Stomach (tissue), 8 donors: ENCODE measurements at regions not wholly inside any gene's neighbourhood (a gene's known extent, or its start where the extent isn't known, plus 50 kb on each side); places are given as distances from the start of the nearest gene placed in this dataset.

Experiments used
- DNase-seq, 2 donors: peaks; one replicate each; pipeline versions ENCODE4 v3.0.0 to v3.0.0-alpha.2; 2013 to 2019
- H3K27ac ChIP-seq, 5 donors: fragments of 200-600 bp in 4 of 5; sonication (generic) in 4 of 5; one replicate each; pipeline ENCODE4 v1.5.1; 2013 to 2019; ENCODE audit warnings: mild to moderate bottlenecking in 1 of 5, moderate library complexity in 1 of 5
- H3K27me3 ChIP-seq, 3 donors: fragments of 200-600 bp; sonication (generic); one replicate each; pipeline ENCODE4 v1.5.1; 2017 to 2019; ENCODE audit warnings: mixed run types in 1 of 3
- H3K36me3 ChIP-seq, 4 donors: fragments of 200-600 bp; sonication (generic); 1 replicate in 3 of 4; 2 replicates in 1 of 4; pipeline ENCODE4 v1.5.1; 2016 to 2019
- H3K4me1 ChIP-seq, 4 donors: fragments of 200-600 bp; sonication (generic); one replicate each; pipeline ENCODE4 v1.5.1; 2016 to 2019
- H3K4me3 ChIP-seq, 4 donors: fragments of 200-600 bp; sonication (generic) in 3 of 4; one replicate each; pipeline ENCODE4 v1.5.1; 2016 to 2019; ENCODE audit warnings: mild to moderate bottlenecking in 1 of 4
- H3K9me3 ChIP-seq, 4 donors: fragments of 200-600 bp; sonication (generic); one replicate each; pipeline ENCODE4 v1.5.1; 2016 to 2019
- CTCF ChIP-seq, 7 experiments: fragments of 450-650 bp in 4 of 7; fragments of 200-600 bp in 3 of 7; sonication (generic) in 3 of 7; IDR thresholded peaks; one replicate each; pipeline ENCODE4 v1.5.1; 2016 to 2019; ENCODE audit warnings: antibody characterized with exemption in 7 of 7, control low read depth in 2 of 7, mild to moderate bottlenecking in 1 of 7
- EP300 ChIP-seq: sonication (generic); formaldehyde crosslinking; IDR thresholded peaks from one replicate; pipeline ENCODE4 v1.6.1; 2017; ENCODE audit warnings: antibody characterized with exemption
- POLR2A ChIP-seq, 4 donors: fragments of 450-650 bp; IDR thresholded peaks; one replicate each; pipeline ENCODE4 v1.6.1; 2016; ENCODE audit warnings: antibody characterized with exemption in 4 of 4, control low read depth in 2 of 4, mild to moderate bottlenecking in 1 of 4, moderate library complexity in 1 of 4
- POLR2AphosphoS5 ChIP-seq, 3 donors: sonication (generic); formaldehyde crosslinking; IDR thresholded peaks; one replicate each; pipeline ENCODE4 v1.6.1; 2016; ENCODE audit warnings: antibody characterized with exemption in 3 of 3
- WGBS, 5 donors: extraction: QIAGEN DNeasy Blood & Tissue Kit in 3 of 5; methylation state at CpG; one replicate each; pipeline versions ENCODE4 v1.1.5 to v1.1.7; 2013 to 2018; 5-methylcytosine and 5-hydroxymethylcytosine counted together
- intact Hi-C: fragments of 100-400 bp; cut with DNase I; formaldehyde crosslinking; loops from one replicate; pipeline ENCODE4 v1.15.1; 2023; ENCODE audit warnings: low total_unique reads
- donor health status: healthy with polysubstance abuse.
- donor health status: Bipolar disorder and iron deficiency.
- donor health status: healthy.

- TF ChIP-seq POLR2A (IDR thresholded peaks at IDR 0.05) (no peak), EP300 (no peak), CTCF (IDR thresholded peaks at IDR 0.05) (no peak), POLR2AphosphoS5 (IDR thresholded peaks at IDR 0.05) (no peak)
- 73 to 95% (median 93%) methylated on average over 2 of the region's 2 CpGs for WGBS, 5 donors
- intact Hi-C loops = no loop called here
- Histone ChIP-seq H3K9me3 (no peaks in the 10 kb centered on the region), H3K27ac (no peak overlapping the region), H3K27me3 (peaks cover 0 to 22% (median 0%) of the 10 kb centered on the region in 3 donors), H3K4me3 (no peak overlapping the region), H3K4me1 (no peaks in the 10 kb centered on the region), H3K36me3 (no peaks in the 10 kb centered on the region)
- DNase-seq = no peak
Observed at GRCh38 chr5:174433098-174433497, 291.3 kb upstream of the MSX2 start.

GRCh38 chr5:174436750-174437149 is 287.6 kb upstream of the MSX2 start:
- H3K27ac ChIP-seq = no peak overlapping the region
- no peaks in the 10 kb centered on the region for H3K4me1 ChIP-seq
- H3K27me3 ChIP-seq = peaks cover 0 to 18% (median 0%) of the 10 kb centered on the region in 3 donors
- TF ChIP-seq CTCF (IDR thresholded peaks at IDR 0.05) (no peak), POLR2AphosphoS5 (IDR thresholded peaks at IDR 0.05) (no peak), EP300 (no peak), POLR2A (IDR thresholded peaks at IDR 0.05) (no peak)
- no peak for DNase-seq
- no peaks in the 10 kb centered on the region for H3K9me3 ChIP-seq
- 46 to 78% (median 66%) methylated on average over 4 of the region's 4 CpGs for WGBS, 5 donors
- H3K4me3 ChIP-seq = no peak overlapping the region
- H3K36me3 ChIP-seq = no peaks in the 10 kb centered on the region
- intact Hi-C loops = no loop called here

- Histone ChIP-seq H3K4me1 (no peaks in the 10 kb centered on the region), H3K9me3 (peaks cover 0 to 5% (median 0%) of the 10 kb centered on the region in 4 donors), H3K36me3 (no peaks in the 10 kb centered on the region), H3K27ac (no peak overlapping the region), H3K27me3 (peaks cover 0 to 9% (median 0%) of the 10 kb centered on the region in 3 donors), H3K4me3 (no peak overlapping the region)
- DNase-seq = no peak
- intact Hi-C loops = no loop called here
- no peak for TF ChIP-seq CTCF (IDR thresholded peaks at IDR 0.05)
- TF ChIP-seq POLR2A (IDR thresholded peaks at IDR 0.05) = no peak
- TF ChIP-seq POLR2AphosphoS5 (IDR thresholded peaks at IDR 0.05) = no peak
- no peak for TF ChIP-seq EP300
- WGBS, 5 donors = 68 to 87% (median 80%) methylated on average over 7 of the region's 7 CpGs
Observed at GRCh38 chr5:174444479-174445188, 279.7 kb upstream of the MSX2 start.

GRCh38 chr5:174446446-174446845 is 277.9 kb upstream of the MSX2 start:
- H3K4me3 ChIP-seq = no peak overlapping the region
- H3K36me3 ChIP-seq = no peaks in the 10 kb centered on the region
- DNase-seq = no peak
- 59 to 82% (median 70%) methylated on average over 6 of the region's 6 CpGs for WGBS, 5 donors
- peaks cover 0 to 9% (median 0%) of the 10 kb centered on the region in 3 donors for H3K27me3 ChIP-seq
- peaks cover 0 to 8% (median 0%) of the 10 kb centered on the region in 4 donors for H3K9me3 ChIP-seq
- intact Hi-C loops = no loop called here
- no peak overlapping the region for H3K27ac ChIP-seq
- no peaks in the 10 kb centered on the region for H3K4me1 ChIP-seq
- no peak for TF ChIP-seq POLR2AphosphoS5 (IDR thresholded peaks at IDR 0.05)
- TF ChIP-seq EP300 = no peak
- no peak for TF ChIP-seq CTCF (IDR thresholded peaks at IDR 0.05)
- TF ChIP-seq POLR2A (IDR thresholded peaks at IDR 0.05) = no peak
